NCI-H146 treated with DMSO at 0.1 percent for 48 hours (cell line): ENCODE measurements at regions not wholly inside any gene's neighbourhood (a gene's known extent, or its start where the extent isn't known, plus 50 kb on each side); places are given as distances from the start of the nearest gene placed in this dataset.

ENCODE experiments used
- DNase-seq: peaks from one replicate; lab custom pipeline; 2025; ENCODE audit not compliant: unreplicated experiment; lab: John Stamatoyannopoulos, UW

DNA sequence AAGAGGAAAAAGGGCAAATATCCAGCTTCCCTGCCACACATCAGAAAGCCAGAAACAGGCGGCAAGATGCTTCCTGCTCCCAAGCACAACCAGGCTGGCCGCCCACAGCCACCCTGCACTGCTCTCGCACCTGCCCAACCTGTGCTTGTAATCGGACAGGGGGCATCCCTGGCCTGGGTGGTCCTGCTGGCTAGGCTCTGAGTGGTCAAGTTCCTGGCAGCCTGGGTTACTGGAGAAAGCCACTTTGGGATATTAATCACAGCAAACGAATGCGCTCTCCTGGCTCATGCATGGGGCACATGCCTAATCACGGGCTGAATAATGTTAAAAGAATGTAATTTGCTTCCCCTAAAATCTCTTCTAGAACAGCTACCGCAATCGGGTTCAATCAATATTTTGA, 442.4 kb downstream of the MCTP2 start:
- DNase-seq = no peak

DNA sequence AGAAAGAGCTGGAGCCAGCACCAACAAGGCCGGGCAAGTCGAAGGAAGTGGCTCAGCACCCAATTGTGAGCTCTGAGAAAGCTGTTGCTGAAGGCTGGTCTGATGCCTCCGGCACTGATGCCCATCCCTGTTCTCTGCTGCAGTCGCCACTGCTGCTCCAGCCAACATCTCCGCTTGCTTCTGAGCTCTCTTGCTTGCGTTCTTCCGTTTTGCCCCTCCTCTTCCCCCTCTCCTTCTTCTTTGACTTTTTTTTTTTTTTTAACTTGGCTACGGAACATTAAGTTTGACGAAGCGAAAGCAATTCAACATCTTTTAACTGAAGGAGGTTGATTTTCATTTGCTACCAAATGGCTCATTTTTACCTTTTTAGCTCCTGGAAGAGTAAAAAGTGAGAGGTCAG, 442.9 kb downstream of the MCTP2 start:
- DNase-seq = no peak

DNA sequence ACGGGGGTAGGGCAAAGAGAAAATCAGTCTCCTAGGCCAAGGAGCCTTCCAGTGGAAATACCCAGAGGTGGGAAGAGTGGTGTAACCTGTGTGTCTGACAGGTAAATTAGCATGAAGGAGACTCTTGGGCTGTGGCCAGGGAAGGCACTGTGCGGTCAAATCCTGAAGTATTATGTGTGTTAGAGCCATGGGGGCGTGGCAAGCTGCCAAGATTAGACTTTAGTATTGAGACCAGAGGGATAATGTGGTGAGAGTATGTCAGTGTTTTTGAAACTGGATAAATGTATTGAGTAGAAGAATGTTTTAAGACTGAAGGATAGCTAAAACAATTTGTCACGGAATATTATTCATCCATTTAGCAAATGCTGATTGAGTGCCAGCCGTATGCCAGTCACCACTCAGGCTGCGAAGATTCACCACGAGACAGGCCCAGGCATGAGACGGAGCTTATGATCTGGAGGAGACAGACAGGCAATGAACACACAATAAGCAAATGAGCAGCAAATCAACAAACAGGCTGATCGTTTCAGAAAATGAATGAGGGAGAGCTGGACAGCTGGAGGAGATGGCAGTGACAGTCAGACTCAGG, 445.9 kb downstream of the MCTP2 start:
- no peak for DNase-seq

DNA sequence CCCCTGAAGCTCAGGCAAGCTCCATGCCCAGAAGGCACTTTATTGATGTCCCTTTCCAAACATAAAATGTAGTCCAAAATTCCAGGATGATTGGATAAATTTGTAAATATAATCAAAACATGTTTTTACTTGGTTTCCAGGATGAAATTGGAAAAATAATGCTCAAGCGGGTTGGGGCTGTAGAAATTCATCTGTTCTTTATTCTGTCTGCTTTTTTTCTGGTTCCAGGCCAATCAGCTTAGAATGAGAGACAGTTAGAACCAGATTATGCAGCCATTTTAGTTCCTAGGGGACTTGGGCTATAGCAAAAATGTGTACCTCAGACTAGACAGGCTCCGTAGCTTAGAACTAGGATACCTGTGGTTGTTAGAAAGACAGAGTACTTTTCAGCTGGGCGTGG, 450.8 kb downstream of the MCTP2 start:
- DNase-seq = no peak

DNA sequence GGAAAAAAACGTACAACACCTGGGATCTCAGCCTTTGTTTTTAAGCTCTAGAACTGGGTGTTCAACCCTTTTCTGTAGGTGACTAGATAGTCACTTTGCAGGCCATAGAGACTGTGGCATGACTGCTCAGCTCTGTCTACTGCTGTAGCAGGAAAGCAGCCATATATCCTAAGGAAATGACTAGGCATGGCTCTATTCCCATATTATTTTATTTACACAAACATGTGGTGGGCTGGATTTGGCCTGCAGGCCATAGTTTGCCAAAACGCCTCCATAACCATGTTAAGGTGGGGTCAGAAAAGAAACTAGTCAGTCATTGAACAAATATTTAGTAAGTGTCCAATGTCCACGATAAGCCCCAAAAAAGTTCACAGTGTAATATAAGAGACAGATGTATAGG, 452.5 kb downstream of the MCTP2 start:
- no peak for DNase-seq

DNA sequence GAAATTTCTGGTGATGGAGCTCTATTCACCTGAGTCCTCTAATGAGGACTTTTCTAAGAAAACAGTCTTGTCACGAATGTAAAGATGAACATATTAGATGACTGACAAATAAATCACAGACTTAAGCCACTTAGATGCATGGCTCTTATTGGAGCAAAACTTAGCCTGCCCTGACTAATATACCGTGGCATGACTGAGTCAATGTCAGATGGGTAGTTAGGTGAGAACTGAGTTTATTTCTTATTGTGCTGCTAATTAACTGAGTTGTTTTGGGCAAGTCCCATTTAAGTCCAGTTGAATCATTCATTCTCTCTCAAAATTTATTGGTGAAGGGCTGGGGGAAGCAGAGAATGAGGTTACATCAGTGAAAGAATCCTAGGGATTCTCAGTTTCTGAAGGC, 459.8 kb downstream of the MCTP2 start:
- DNase-seq = no peak

DNA sequence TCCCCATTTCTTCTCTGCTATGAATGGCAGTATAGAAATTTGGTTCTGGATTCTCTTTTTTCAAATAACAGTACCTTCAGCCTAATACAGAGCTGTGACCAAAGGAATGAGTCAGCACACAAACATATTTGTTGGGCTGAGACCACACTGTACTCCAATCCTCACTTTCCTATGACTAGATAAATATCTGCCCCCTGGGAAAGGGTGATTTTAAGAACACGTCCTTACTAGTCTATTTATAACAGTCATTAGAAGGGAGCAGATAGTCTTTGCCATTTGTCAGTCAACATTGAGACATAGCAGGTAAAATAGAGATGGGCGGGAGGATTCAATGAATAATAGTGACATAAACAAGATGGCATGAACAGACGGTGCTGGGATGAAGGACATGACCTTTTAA, 461.3 kb downstream of the MCTP2 start:
- DNase-seq = no peak

DNA sequence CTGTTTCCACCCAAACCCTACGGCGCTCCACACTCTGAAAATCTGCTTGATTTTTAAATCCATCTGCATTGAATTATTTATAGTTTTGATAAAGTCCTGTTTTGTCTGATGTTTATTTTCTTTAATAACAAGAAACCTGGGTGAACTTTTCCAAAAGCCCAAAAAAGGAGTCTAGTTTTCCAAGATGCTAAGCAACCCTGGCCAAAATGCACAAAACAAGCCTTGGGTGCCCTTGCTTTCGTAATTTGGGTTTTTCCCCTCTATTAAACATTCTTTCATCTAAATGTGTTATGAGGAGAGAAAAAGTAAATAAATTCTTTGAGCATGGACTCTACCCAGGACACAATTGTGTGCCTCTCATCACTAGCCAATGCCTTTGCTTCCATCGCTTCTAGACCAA, 468.9 kb downstream of the MCTP2 start:
- no peak for DNase-seq

DNA sequence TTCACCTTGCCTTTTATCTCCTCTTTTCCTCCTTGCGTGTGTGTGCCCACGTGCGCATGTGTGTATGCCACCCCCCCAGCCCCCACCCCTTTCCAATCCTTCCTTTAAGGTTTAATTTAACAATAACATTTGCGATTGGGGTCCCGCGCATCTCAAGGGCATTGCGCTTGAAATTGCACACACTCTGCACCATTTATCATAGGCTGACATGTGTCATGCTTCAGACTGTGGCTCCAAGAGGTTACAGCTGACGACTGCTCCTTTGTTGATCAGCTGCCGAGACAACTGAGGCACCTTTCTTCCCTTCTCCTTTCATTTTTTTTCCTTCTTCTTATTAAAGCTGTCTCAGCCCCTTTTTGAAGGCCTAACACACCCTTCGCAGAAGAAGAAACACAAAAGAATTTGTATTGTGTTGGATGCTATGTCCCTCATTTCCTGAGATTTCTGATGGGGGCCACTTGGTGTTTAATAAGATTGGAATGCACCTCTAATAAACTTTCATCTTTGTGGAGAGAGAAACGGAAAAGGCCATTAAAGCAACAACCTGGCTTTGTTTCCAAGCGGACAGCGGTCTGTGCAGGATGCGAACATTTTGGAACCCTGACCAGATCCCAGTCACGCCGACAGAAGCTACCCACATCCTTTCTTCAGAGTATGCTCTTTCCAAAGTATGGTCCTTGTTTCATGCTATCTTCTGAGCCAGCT, 470.1 kb downstream of the MCTP2 start:
- DNase-seq = no peak

DNA sequence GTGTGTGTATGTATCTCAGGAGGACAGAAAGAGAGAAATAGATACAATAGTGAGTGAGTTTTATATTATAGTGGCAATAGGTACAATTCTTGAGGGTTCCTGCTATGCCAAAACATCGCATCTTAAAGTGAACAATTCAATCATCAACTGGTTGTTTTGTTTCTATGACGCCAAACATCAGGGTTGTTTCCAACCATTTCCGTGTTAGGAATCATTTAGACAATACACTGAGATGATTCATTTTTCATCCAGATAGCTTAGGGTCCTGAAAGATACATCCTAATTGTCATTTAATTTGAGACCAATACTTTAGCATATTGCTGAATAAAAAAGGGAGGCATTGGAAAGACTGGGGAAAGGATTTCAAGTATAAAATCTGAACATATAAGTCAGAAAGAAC, 472.2 kb downstream of the MCTP2 start:
- no peak for DNase-seq

DNA sequence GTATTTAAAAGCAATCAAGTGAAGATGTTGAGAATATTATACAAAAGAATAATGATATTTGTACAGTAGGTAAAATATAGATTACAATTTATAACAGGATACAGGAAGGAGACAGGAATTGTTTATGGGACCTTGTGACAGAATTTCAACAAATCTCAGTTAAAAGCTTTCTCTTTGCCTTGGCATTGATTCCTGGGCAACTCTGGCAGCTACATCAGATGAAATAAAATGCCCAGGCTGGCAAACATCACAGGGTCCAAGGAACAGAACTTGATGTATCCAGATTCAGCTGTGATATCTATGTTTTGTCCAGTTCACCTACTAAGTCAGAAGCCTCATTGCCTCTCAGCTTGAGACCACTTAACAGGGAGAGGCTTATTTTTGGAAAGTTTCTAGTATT, 473.1 kb downstream of the MCTP2 start:
- no peak for DNase-seq

DNA sequence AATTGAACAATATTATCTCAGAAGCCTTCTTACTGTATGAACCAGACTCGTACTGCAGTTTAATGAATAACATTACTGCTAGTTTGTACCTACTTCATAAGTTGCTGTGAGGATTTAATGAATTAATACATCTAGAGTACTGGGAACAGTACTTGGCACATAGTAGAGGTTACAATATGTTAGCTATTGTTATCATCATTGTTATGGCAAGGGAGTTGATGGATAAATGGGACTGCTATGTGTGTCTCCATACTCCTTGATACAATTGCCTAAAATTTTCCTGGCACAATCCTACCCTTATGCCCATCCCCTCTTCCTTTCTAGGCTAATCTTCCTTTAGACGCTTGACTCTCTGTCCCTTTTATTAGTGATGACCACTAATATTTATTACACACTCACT, 473.6 kb downstream of the MCTP2 start:
- DNase-seq = no peak

DNA sequence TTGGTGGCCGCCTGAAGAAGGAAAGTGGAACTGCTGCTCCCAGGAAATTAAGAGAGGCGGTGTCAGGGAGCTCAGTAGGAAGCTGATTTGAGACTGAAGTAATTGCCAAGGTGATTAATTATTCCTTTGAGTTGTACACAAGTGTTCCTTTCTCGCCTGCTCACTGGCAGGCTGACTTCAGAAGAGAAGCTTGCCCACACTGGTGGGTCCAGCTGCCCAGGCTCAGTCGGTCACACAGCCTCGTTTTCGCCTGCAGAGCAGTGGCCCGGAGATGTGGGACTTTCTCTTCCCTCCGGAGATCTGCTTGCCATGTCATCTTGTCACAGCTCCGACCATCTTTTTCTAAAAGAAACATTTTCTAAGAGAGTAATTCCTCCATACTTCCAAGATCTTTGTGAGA, 478.0 kb downstream of the MCTP2 start:
- no peak for DNase-seq

DNA sequence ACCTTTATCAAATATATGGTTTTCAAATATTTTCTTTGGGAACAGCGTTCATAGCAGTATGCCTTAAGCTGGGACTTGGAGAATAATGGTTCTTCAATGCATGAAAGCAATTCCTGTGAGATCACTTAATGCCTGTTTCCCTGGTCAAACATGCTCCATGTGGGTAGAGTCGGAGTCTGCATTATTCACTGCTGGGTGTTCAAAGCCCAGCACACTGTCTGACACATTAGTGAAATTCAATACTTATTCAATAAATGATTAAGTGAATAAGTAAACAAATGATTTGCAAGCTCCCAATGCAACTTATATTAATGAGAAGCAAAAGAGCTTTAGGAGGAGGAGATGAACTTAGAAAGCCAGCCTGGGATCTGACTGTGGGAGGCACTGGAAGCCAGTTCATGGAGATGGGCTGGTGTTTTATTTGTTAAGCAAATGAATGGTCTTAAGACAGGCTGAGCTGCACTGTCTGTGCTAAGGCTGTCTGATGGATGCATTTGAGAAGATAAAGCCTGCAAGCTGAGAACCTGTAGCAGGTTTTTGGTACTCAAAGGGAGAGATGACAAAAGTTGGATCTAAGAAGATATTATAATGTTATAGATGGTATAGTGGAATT, 490.8 kb downstream of the MCTP2 start:
- DNase-seq = no peak

DNA sequence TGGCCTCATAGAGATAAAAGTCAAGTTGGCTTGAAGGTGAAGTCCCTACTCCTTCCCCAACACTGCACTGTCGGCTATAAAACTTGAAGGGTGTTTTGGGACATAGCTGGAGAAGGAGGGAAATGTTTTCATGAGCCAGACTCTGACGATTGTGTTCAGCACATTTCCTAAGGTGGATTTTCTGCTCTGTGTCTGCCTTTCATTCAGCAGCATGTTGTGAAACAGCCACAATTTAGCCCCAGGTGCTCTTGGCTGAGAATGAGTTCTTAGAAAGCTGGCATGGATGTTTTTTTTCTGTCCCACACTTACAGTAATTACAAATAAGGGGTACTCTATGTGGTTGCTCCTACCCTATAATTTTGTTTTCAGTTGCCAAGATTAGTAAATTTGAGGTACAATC, 492.4 kb downstream of the MCTP2 start:
- DNase-seq = no peak

DNA sequence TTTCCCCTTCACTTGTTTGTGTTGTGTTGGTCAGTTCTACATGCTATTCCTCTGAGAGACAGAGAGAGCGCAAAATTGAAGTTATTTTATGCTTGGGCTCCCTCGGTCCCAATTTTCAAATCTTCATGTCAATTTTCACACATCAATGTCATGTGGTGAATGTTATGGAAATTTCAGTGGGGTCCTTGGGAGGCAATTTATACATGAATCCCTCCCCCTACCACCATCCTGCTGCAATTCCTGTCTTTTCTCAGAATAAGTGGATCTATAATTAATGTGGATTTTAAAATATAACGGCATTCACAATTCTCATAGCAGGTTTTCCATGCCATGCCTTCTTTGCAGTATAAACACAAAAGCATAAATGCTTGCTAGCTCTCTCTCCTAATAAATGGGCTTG, 499.9 kb downstream of the MCTP2 start:
- no peak for DNase-seq

DNA sequence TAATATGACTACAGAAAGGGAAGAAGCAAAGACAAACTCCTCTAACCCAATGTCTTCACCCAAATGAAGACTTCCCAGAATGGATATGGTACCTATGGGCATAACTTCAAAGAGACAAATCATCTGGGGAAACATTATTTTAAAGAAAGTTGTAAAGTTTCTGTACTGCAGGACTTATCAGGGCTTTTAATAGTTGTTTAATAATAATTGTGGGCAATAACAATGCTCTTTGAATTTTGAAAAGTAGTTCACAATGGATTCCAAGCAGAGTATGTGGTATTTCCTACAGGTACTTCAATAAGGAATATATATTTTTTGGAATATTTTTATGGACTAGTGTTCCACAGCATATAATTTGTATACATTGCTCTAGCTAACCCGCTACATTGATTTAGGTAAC, 503.1 kb downstream of the MCTP2 start:
- DNase-seq = no peak

DNA sequence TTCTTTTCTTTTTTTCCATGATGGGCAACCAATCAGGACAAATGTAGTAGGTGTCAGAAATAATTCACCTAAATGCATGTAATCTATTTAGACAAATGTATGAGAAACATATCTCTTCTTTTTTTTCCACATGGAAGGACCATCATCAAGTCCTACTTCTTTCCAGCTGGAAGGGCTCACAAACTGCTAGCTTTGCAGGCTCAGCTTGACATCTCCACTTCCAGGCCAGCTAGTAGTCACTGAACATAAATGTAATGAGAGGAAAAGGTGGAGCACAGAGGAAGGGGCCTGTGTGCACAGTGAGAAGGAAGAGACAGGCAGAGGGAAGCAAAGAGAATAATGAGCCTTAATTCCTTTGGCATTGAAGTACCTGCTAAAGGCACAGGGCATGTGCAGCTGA, 504.9 kb downstream of the MCTP2 start:
- DNase-seq = no peak

DNA sequence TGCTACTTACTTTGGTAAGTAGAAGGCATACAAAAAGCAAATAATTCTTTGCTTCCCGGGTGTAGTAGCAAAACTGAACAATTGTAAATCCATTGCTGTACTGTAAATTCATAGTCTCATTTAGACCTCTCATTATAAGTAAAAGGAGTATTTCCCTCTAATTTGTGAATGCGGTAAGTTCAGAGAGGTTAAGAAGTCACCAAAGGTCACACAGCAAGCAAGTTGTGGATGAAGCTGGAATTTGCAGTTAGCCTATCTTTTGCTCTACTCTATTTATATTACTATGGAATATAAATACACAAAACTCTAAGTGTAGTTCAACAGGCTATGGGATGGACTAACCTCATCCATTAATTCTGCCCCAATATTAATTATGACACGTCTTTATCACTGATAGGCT, 508.3 kb downstream of the MCTP2 start:
- DNase-seq = no peak

DNA sequence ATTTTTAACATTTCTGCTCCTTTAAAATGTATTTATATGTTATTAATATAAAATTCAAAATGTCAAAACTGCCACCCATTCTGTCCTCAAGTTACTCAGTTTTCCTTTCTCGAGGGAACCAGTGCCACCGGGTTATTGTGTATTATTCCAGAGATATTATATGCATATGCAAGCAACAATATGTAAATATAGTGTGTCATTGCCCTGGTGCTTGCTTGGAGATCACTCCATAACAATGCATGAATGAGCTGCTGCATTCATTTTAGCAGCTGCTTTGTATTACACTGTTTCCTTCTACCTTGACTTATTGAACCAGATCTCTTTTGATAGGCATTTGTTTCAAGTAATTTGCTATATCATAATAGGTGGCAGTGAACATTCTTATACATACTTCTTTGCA, 509.1 kb downstream of the MCTP2 start:
- no peak for DNase-seq

DNA sequence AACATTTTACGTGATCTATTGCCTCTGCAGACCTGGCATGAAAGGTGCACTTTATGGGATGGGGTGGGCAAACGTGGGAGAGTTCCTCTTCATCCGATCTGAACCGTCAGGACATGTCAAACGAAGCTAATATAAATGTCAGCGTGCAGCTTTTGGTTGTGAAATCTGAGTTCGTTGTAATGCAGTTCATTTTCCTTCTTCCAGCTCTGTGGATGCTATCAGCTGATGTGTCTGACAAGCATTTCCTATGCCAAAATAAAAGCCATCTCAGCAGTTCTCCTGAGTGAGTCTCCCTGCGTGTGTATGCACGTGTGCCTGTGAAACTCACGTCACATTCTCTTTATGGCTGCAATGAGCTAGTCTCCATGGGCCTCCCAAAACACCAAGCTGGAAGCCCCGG, 512.3 kb downstream of the MCTP2 start:
- DNase-seq = no peak

DNA sequence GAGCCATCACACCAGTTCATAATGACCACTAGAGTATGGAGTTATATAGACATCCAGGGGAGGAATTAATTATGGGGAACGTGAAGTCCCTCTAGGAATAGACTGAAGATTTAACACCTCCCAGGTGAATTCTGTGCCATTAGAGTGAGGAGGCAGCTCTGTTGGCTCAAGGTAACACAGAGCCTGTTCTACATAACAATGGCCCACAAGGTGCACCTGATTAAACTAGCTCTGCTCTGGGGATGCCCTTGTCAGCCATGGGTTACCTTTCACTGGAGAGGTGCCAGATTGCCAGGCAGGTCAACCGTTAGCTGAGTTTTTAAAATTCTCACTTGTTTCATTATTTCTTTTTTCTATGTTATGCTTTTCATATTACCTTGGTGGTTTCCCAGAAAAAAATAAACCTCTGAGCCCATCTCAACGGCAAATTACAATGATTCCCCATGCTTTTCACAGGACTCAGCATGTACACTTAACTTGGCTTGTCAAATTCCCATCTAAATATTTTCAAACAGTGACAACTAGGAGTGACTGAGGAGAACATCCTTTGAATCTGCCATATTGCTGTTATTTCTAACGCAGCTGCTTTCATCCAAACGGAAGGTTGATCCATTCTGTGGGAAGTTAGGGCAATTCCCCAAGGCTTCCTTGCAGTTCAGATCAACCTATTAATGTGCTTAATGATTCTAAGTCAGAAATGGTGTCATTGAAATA, 512.9 kb downstream of the MCTP2 start:
- no peak for DNase-seq
